GM06990 (cell line): ENCODE measurements at regions not wholly inside any gene's neighbourhood (a gene's known extent, or its start where the extent isn't known, plus 50 kb on each side); places are given as distances from the start of the nearest gene placed in this dataset.

Experiments
- DNase-seq: peaks from one replicate; pipeline ENCODE4 v3.0.0-alpha.2; 2011; ENCODE audit not compliant: insufficient read length; ENCODE audit errors: extremely low read depth
- H3K27me3 ChIP-seq: replicated peaks from 2 replicates; pipeline ENCODE4 v1.6.0; 2011; ENCODE audit warnings: low read length; ENCODE audit not compliant: control insufficient read depth, insufficient read depth
- H3K36me3 ChIP-seq: 2 replicates; pipeline ENCODE4 v1.5.1; 2011; ENCODE audit warnings: low read length; ENCODE audit not compliant: control insufficient read depth, insufficient read depth
- H3K4me3 ChIP-seq: replicated peaks from 2 replicates; pipeline ENCODE4 v1.5.1; 2011; ENCODE audit warnings: low read depth, mild to moderate bottlenecking, control low read depth, low read length
- CTCF ChIP-seq: IDR thresholded peaks from 2 replicates; pipeline ENCODE4 v1.5.1; 2011; ENCODE audit warnings: low read length, control low read depth, mild to moderate bottlenecking, inconsistent platforms; ENCODE audit not compliant: insufficient read depth, poor library complexity, severe bottlenecking

- Histone ChIP-seq H3K27me3 (no peaks in the 10 kb centered on the region; the same call in 1 of the 2 replicates), H3K36me3 (no peaks in the 10 kb centered on the region), H3K4me3 (no peak overlapping the region)
- no peak for TF ChIP-seq CTCF
- DNase-seq: no peak
Measured at GRCh38 chr5:112472614-112473013, 53.5 kb upstream of the EPB41L4A start.

- Histone ChIP-seq H3K36me3 (no peaks in the 10 kb centered on the region), H3K27me3 (no peaks in the 10 kb centered on the region), H3K4me3 (no peak overlapping the region)
- no peak for DNase-seq
- TF ChIP-seq CTCF: no peak
Measured at GRCh38 chr5:112473989-112474388, 54.9 kb upstream of the EPB41L4A start.

- H3K36me3 ChIP-seq: no peaks in the 10 kb centered on the region
- no peaks in the 10 kb centered on the region for H3K27me3 ChIP-seq
- no peak overlapping the region for H3K4me3 ChIP-seq
- TF ChIP-seq CTCF: no peak
- no peak for DNase-seq
Measured at GRCh38 chr5:112475747-112476365, 56.8 kb upstream of the EPB41L4A start.

- DNase-seq: no peak
- H3K27me3 ChIP-seq: no peaks in the 10 kb centered on the region
- no peak overlapping the region for H3K4me3 ChIP-seq
- TF ChIP-seq CTCF: no peak
- H3K36me3 ChIP-seq: no peaks in the 10 kb centered on the region
Measured at GRCh38 chr5:112479418-112479817, 60.3 kb upstream of the EPB41L4A start.

- TF ChIP-seq CTCF: no peak
- Histone ChIP-seq H3K27me3 (no peaks in the 10 kb centered on the region), H3K36me3 (no peaks in the 10 kb centered on the region), H3K4me3 (no peak overlapping the region)
- DNase-seq: no peak
Measured at GRCh38 chr5:112480501-112480900, 61.4 kb upstream of the EPB41L4A start.

GRCh38 chr5:112483704-112484103 is 64.6 kb upstream of the EPB41L4A start:
- Histone ChIP-seq H3K4me3 (no peak overlapping the region), H3K36me3 (no peaks in the 10 kb centered on the region), H3K27me3 (no peaks in the 10 kb centered on the region)
- no peak for TF ChIP-seq CTCF
- no peak for DNase-seq
